ENCODE measurements at regions not wholly inside any gene's neighbourhood (a gene's known extent, or its start where the extent isn't known, plus 50 kb on each side); places are given as distances from the start of the nearest gene placed in this dataset.

DNA sequence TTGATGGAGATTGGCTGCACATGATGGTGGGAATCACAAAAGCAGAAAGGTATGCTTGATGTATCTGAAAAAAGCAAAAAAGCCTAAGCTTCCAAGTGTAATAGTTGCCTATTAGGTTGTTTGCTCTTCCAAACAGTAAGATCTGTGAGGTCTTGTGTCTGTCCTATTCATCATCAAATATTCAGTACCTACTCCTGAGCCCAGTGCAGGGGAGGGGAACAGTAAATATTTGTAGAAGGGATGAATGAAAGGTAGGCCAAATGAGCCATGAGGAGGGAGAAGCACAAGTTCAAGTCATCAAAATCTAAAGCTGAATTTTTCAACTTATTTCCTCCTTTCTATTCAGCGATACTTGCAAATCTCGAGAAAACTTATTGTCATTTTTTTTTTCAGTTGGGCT, 153.2 kb upstream of the ETAA1 start:
- H3K9ac ChIP-seq (ENCODE audit: extremely low read depth, low read length, poor library complexity, severe bottlenecking), result no peak overlapping the region
- no peaks in the 10 kb centered on the region for H3K36me3 ChIP-seq (ENCODE audit: control insufficient read depth, insufficient read depth, low read length)
- H3K4me3 Mint-ChIP-seq, result no peak overlapping the region
- H3K36me3 Mint-ChIP-seq (ENCODE audit: low read depth), result no peaks in the 10 kb centered on the region
- WGBS, 2 experiments (ENCODE audit: insufficient coverage in 1 of 2, insufficient read length in 1 of 2), result 92 to 100% methylated on average over 2 of the region's 2 CpGs
- H3K27ac Mint-ChIP-seq, result no peak overlapping the region
- H3K4me1 Mint-ChIP-seq, result peaks cover 29% of the 10 kb centered on the region
- H3K9me3 Mint-ChIP-seq, result no peaks in the 10 kb centered on the region
- no peaks in the 10 kb centered on the region for H3K4me1 ChIP-seq (ENCODE audit: control insufficient read depth, insufficient read depth, low read length)
- H3K27me3 Mint-ChIP-seq (ENCODE audit: insufficient read depth), result no peaks in the 10 kb centered on the region
- TF ChIP-seq, protein P1, sequence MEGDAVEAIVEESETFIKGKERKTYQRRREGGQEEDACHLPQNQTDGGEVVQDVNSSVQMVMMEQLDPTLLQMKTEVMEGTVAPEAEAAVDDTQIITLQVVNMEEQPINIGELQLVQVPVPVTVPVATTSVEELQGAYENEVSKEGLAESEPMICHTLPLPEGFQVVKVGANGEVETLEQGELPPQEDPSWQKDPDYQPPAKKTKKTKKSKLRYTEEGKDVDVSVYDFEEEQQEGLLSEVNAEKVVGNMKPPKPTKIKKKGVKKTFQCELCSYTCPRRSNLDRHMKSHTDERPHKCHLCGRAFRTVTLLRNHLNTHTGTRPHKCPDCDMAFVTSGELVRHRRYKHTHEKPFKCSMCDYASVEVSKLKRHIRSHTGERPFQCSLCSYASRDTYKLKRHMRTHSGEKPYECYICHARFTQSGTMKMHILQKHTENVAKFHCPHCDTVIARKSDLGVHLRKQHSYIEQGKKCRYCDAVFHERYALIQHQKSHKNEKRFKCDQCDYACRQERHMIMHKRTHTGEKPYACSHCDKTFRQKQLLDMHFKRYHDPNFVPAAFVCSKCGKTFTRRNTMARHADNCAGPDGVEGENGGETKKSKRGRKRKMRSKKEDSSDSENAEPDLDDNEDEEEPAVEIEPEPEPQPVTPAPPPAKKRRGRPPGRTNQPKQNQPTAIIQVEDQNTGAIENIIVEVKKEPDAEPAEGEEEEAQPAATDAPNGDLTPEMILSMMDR (conservative IDR thresholded peaks at IDR 0.05), result no peak
- no peaks in the 10 kb centered on the region for H3K9me3 ChIP-seq (ENCODE audit: control insufficient read depth, low read length)
- no peak overlapping the region for H3K27ac ChIP-seq (ENCODE audit: low read depth, low read length)
- DNase-seq, result no peak
- no peaks in the 10 kb centered on the region for H3K27me3 ChIP-seq (ENCODE audit: control insufficient read depth, insufficient read depth, low read length, poor library complexity, severe bottlenecking)
- no peak overlapping the region for H3K4me3 ChIP-seq (ENCODE audit: low read length)

- no peaks in the 10 kb centered on the region for H3K36me3 Mint-ChIP-seq (ENCODE audit: low read depth)
- no peak for DNase-seq
- H3K27me3 ChIP-seq (ENCODE audit: control insufficient read depth, insufficient read depth, low read length, poor library complexity, severe bottlenecking), result no peaks in the 10 kb centered on the region
- H3K27ac ChIP-seq (ENCODE audit: low read depth, low read length), result no peak overlapping the region
- H3K4me3 Mint-ChIP-seq, result no peak overlapping the region
- no peaks in the 10 kb centered on the region for H3K4me1 ChIP-seq (ENCODE audit: control insufficient read depth, insufficient read depth, low read length)
- peaks cover 35% of the 10 kb centered on the region for H3K4me1 Mint-ChIP-seq
- H3K9ac ChIP-seq (ENCODE audit: extremely low read depth, low read length, poor library complexity, severe bottlenecking), result no peak overlapping the region
- H3K9me3 ChIP-seq (ENCODE audit: control insufficient read depth, low read length), result no peaks in the 10 kb centered on the region
- H3K4me3 ChIP-seq (ENCODE audit: low read length), result no peak overlapping the region
- no peaks in the 10 kb centered on the region for H3K27me3 Mint-ChIP-seq (ENCODE audit: insufficient read depth)
- TF ChIP-seq, protein P1 (conservative IDR thresholded peaks at IDR 0.05), result no peak
- H3K36me3 ChIP-seq (ENCODE audit: control insufficient read depth, insufficient read depth, low read length), result no peaks in the 10 kb centered on the region
- 100% methylated on average over 1 of the region's 1 CpG for WGBS, 2 experiments (ENCODE audit: insufficient coverage in 1 of 2, insufficient read length in 1 of 2)
- no peak overlapping the region for H3K27ac Mint-ChIP-seq
- H3K9me3 Mint-ChIP-seq, result no peaks in the 10 kb centered on the region
These were observed 150.3 kb upstream of the ETAA1 start for GRCh38 chr2:67246791-67247190.

DNA sequence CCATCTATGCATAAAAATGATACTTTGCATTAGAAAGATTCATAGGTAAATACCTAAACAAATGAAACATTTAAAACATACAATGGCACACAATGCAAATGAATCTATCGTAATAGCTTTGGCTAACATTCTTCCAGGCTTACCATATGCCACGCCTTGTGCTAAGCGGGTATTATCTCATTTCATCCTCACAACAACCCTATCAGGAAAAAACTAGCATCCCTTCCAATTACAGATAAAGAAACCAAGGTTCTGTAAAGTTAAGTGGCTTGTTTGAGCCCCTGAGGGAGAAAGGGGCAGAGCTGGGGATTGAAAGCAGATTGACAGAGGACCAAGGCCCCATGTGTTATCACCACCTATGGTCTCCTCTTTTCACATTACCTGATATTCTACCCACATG, 145.4 kb upstream of the ETAA1 start:
- no peaks in the 10 kb centered on the region for H3K9me3 Mint-ChIP-seq
- DNase-seq, result no peak
- H3K4me1 Mint-ChIP-seq, result peaks cover 31% of the 10 kb centered on the region
- no peaks in the 10 kb centered on the region for H3K27me3 ChIP-seq (ENCODE audit: control insufficient read depth, insufficient read depth, low read length, poor library complexity, severe bottlenecking)
- H3K9ac ChIP-seq (ENCODE audit: extremely low read depth, low read length, poor library complexity, severe bottlenecking), result no peak overlapping the region
- H3K9me3 ChIP-seq (ENCODE audit: control insufficient read depth, low read length), result no peaks in the 10 kb centered on the region
- no peaks in the 10 kb centered on the region for H3K36me3 ChIP-seq (ENCODE audit: control insufficient read depth, insufficient read depth, low read length)
- peaks cover 2% of the 10 kb centered on the region for H3K27me3 Mint-ChIP-seq (ENCODE audit: insufficient read depth)
- TF ChIP-seq, protein P1 (conservative IDR thresholded peaks at IDR 0.05), result no peak
- H3K4me3 Mint-ChIP-seq, result no peak overlapping the region
- H3K4me3 ChIP-seq (ENCODE audit: low read length), result no peak overlapping the region
- no peak overlapping the region for H3K27ac Mint-ChIP-seq
- no peak overlapping the region for H3K27ac ChIP-seq (ENCODE audit: low read depth, low read length)
- 75% methylated on average over 3 of the region's 3 CpGs; no CpG with 5 or more reads in 1 of the 2 experiments for WGBS, 2 experiments (ENCODE audit: insufficient coverage in 1 of 2, insufficient read length in 1 of 2)
- peaks cover 7% of the 10 kb centered on the region for H3K4me1 ChIP-seq (ENCODE audit: control insufficient read depth, insufficient read depth, low read length)
- H3K36me3 Mint-ChIP-seq (ENCODE audit: low read depth), result no peaks in the 10 kb centered on the region
